ENCODE measurements at regions not wholly inside any gene's neighbourhood (a gene's known extent, or its start where the extent isn't known, plus 50 kb on each side); places are given as distances from the start of the nearest gene placed in this dataset.

DNA sequence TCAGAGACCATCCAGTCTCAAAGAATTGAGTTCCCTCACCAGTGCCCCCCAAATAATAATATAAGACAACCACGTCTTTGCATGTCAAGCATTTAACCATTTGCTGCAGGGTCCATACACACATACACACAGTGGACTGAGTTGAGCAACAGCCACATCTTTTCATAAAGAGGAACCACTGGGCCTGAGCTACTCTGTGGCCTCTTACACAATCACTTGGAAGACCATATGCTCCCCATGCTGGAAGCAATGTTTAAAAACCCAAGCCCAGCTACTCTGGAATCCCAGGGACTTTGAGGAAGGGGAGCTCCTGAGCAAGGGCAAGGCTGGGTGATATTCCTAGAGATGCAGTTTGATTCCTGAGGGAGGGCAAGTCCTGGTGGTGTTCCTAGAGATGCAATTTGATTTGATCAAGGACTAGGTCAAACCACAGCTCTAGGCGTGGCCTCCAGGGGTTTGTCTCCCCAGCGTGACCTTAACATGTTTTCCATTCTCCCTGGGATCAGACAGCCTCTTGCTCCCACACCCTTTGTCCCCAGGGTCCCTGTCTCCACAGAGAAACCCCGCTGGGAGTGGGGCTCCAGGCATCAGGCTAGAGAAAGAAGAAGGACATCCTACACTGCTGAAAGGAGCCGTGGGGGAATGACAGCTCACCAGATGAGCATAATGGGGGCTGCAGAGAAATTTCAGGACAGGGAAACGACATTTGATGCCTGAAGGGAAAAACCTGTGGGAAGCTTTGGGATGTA, 376.2 kb upstream of the MGMT start:
- H3K4me3 ChIP-seq (replicated peaks; ENCODE audit: low read depth, low read length), result no peak overlapping the region
- TF ChIP-seq, protein P1, sequence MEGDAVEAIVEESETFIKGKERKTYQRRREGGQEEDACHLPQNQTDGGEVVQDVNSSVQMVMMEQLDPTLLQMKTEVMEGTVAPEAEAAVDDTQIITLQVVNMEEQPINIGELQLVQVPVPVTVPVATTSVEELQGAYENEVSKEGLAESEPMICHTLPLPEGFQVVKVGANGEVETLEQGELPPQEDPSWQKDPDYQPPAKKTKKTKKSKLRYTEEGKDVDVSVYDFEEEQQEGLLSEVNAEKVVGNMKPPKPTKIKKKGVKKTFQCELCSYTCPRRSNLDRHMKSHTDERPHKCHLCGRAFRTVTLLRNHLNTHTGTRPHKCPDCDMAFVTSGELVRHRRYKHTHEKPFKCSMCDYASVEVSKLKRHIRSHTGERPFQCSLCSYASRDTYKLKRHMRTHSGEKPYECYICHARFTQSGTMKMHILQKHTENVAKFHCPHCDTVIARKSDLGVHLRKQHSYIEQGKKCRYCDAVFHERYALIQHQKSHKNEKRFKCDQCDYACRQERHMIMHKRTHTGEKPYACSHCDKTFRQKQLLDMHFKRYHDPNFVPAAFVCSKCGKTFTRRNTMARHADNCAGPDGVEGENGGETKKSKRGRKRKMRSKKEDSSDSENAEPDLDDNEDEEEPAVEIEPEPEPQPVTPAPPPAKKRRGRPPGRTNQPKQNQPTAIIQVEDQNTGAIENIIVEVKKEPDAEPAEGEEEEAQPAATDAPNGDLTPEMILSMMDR (IDR thresholded peaks at IDR 0.05; ENCODE audit: low read depth, low read length, missing control alignments), result no peak
- no peak for DNase-seq (ENCODE audit: extremely low read depth, low read depth)

GRCh38 chr10:129093641-129094040, 373.4 kb upstream of the MGMT start:
- TF ChIP-seq, protein P1 (IDR thresholded peaks at IDR 0.05; ENCODE audit: low read depth, low read length, missing control alignments), result no peak
- H3K4me3 ChIP-seq (replicated peaks; ENCODE audit: low read depth, low read length), result no peak overlapping the region
- DNase-seq (ENCODE audit: extremely low read depth, low read depth), result no peak

GRCh38 chr10:129094233-129094632, 372.8 kb upstream of the MGMT start:
- TF ChIP-seq, protein P1 (IDR thresholded peaks at IDR 0.05; ENCODE audit: low read depth, low read length, missing control alignments), result no peak
- DNase-seq (ENCODE audit: extremely low read depth, low read depth), result no peak
- no peak overlapping the region for H3K4me3 ChIP-seq (replicated peaks; ENCODE audit: low read depth, low read length)

- no peak for DNase-seq (ENCODE audit: extremely low read depth, low read depth)
- no peak overlapping the region for H3K4me3 ChIP-seq (replicated peaks; ENCODE audit: low read depth, low read length)
- TF ChIP-seq, protein P1 (IDR thresholded peaks at IDR 0.05; ENCODE audit: low read depth, low read length, missing control alignments), result no peak
Measured at GRCh38 chr10:129094861-129095260, 372.2 kb upstream of the MGMT start.

DNA sequence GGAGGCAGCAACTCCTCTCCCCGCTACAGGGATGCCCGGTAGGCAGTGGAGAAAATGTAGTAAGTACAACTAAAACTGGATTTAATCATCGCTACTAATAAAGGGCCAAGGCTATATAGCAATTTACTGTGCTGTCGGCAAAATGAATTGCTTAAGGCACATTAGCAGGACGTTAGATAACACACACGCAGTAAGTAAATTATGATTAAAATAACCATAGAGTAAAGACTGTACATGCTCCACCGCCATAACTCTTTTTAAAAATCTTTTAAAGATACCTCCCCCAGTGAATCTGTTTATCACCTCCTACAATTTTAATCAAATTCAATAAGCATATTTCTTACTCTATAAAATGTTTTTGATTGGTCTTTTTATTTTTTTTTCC, 371.4 kb upstream of the MGMT start:
- H3K4me3 ChIP-seq (replicated peaks; ENCODE audit: low read depth, low read length), result no peak overlapping the region
- TF ChIP-seq, protein P1 (IDR thresholded peaks at IDR 0.05; ENCODE audit: low read depth, low read length, missing control alignments), result no peak

GRCh38 chr10:129096065-129096984, 370.7 kb upstream of the MGMT start:
- no peak overlapping the region for H3K4me3 ChIP-seq (replicated peaks; ENCODE audit: low read depth, low read length)
- no peak for DNase-seq (ENCODE audit: extremely low read depth, low read depth)
- TF ChIP-seq, protein P1 (IDR thresholded peaks at IDR 0.05; ENCODE audit: low read depth, low read length, missing control alignments), result no peak

More for the DNA sequence above, 371.4 kb upstream of the MGMT start:
- no peak for DNase-seq (ENCODE audit: extremely low read depth, low read depth)

All from HFF-Myc (cell line).